Nephron (organoid): ENCODE measurements at regions not wholly inside any gene's neighbourhood (a gene's known extent, or its start where the extent isn't known, plus 50 kb on each side); places are given as distances from the start of the nearest gene placed in this dataset.

Experiments
- H3K27ac Mint-ChIP-seq, 3 experiments: 2 replicates each; pipeline ENCODE4 v1.8.0; 2020; ENCODE audit warnings: mixed read lengths in 3 of 3, mild to moderate bottlenecking in 2 of 3, moderate library complexity in 1 of 3
- H3K27me3 Mint-ChIP-seq: 2 replicates; pipeline ENCODE4 v1.8.0; 2021; ENCODE audit warnings: low read depth, mild to moderate bottlenecking, moderate library complexity, mixed read lengths
- H3K36me3 Mint-ChIP-seq: 2 replicates; pipeline ENCODE4 v1.8.0; 2020; ENCODE audit warnings: low read depth, mixed read lengths
- H3K4me1 Mint-ChIP-seq: 2 replicates; pipeline ENCODE4 v1.8.0; 2020; ENCODE audit warnings: mixed read lengths
- H3K4me3 Mint-ChIP-seq, 3 experiments: 2 replicates each; pipeline ENCODE4 v1.8.0; 2020; ENCODE audit warnings: mild to moderate bottlenecking in 3 of 3, mixed read lengths in 3 of 3, moderate library complexity in 2 of 3
- H3K9me3 Mint-ChIP-seq: 2 replicates; pipeline ENCODE4 v1.8.0; 2020; ENCODE audit warnings: mixed read lengths
- TF ChIP-seq, protein P1 (sequence below), 3 experiments: fragments of 200-600 bp; sonication (generic); IDR thresholded peaks; one replicate each; pipeline ENCODE4 v1.5.0; 2021; ENCODE audit warnings: antibody characterized with exemption in 3 of 3; ENCODE audit not compliant: unreplicated experiment in 3 of 3

DNA sequence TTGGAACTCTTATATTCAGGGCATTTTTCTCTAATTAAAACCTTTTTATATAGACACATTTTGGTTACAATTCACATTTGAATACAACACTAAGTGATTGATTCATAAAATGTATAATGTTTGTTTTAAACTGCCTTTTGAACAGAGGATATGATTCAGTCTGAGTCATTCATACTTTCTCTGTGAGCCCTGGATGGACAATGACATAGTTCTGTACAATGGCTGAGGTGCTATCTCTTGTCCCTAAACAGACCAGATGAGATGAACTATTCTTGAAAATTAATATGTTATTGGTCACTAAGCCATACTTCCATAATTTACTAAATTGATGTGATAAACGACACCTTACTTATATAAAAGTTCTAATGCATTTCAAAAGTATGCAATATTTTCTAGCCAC lies 199.7 kb upstream of the ATXN7L3B start:
- no peak overlapping the region for H3K4me3 Mint-ChIP-seq
- no peaks in the 10 kb centered on the region for H3K36me3 Mint-ChIP-seq
- no peaks in the 10 kb centered on the region for H3K27me3 Mint-ChIP-seq
- no peaks in the 10 kb centered on the region for H3K9me3 Mint-ChIP-seq
- TF ChIP-seq, protein P1, sequence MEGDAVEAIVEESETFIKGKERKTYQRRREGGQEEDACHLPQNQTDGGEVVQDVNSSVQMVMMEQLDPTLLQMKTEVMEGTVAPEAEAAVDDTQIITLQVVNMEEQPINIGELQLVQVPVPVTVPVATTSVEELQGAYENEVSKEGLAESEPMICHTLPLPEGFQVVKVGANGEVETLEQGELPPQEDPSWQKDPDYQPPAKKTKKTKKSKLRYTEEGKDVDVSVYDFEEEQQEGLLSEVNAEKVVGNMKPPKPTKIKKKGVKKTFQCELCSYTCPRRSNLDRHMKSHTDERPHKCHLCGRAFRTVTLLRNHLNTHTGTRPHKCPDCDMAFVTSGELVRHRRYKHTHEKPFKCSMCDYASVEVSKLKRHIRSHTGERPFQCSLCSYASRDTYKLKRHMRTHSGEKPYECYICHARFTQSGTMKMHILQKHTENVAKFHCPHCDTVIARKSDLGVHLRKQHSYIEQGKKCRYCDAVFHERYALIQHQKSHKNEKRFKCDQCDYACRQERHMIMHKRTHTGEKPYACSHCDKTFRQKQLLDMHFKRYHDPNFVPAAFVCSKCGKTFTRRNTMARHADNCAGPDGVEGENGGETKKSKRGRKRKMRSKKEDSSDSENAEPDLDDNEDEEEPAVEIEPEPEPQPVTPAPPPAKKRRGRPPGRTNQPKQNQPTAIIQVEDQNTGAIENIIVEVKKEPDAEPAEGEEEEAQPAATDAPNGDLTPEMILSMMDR (IDR thresholded peaks at IDR 0.05; ENCODE audit: unreplicated experiment in 3 of 3) = no peak
- no peaks in the 10 kb centered on the region for H3K4me1 Mint-ChIP-seq
- H3K27ac Mint-ChIP-seq = no peak overlapping the region

DNA sequence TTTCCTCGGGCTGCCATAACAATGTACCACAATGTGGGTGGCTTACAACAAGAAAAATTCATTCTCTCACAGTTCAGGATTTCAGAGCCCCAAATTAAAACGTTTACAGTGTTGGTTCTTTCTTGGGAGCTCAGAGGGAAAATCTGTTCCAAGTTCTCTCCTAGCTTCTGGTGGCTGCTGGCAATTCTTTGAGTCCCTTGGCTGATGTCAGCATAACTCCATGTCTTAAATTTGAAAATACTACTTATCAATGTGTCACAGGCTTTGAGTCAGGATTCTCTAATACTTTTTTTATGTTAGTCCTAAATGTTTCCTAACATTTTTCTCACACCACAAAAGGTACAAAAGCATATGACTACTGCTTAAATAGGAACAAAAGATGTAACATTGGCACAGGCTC lies 198.4 kb upstream of the ATXN7L3B start:
- TF ChIP-seq, protein P1 (IDR thresholded peaks at IDR 0.05; ENCODE audit: unreplicated experiment in 3 of 3) = no peak
- H3K36me3 Mint-ChIP-seq = no peaks in the 10 kb centered on the region
- H3K27ac Mint-ChIP-seq = no peak overlapping the region
- H3K4me3 Mint-ChIP-seq = no peak overlapping the region
- H3K27me3 Mint-ChIP-seq = no peaks in the 10 kb centered on the region
- no peaks in the 10 kb centered on the region for H3K9me3 Mint-ChIP-seq
- no peaks in the 10 kb centered on the region for H3K4me1 Mint-ChIP-seq

DNA sequence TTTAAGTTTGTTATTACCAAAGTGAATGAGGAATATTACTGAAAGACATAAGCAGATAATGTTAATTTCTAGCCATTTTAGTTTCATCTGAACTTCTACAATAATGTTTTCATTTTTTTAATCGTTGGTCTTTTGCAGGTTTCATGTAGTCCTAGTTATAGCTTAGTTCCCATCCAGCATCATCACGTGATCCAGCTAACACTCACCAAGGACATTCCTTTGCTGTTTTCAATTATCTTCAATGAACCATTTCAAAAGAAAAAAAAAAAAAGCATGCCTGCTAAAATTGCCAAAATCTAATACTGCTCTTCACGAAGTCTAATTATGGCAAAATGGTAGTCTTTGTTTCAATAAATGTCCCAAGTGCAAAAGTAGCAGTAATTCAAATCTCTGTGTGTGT lies 187.7 kb upstream of the ATXN7L3B start:
- Mint-ChIP-seq H3K27me3 (no peaks in the 10 kb centered on the region), H3K27ac (no peak overlapping the region), H3K36me3 (no peaks in the 10 kb centered on the region)

GRCh38 chr12:74365178-74365964 lies 172.3 kb upstream of the ATXN7L3B start:
- Mint-ChIP-seq H3K27me3 (no peaks in the 10 kb centered on the region), H3K9me3 (peaks cover 4% of the 10 kb centered on the region), H3K4me3 (no peak overlapping the region), H3K36me3 (no peaks in the 10 kb centered on the region), H3K27ac (no peak overlapping the region), H3K4me1 (no peaks in the 10 kb centered on the region)
- TF ChIP-seq, protein P1 (IDR thresholded peaks at IDR 0.05; ENCODE audit: unreplicated experiment in 3 of 3) = no peak

More for the DNA sequence above, 187.7 kb upstream of the ATXN7L3B start:
- no peaks in the 10 kb centered on the region for H3K4me1 Mint-ChIP-seq
- peaks cover 7% of the 10 kb centered on the region for H3K9me3 Mint-ChIP-seq
- no peak overlapping the region for H3K4me3 Mint-ChIP-seq
- TF ChIP-seq, protein P1 (IDR thresholded peaks at IDR 0.05; ENCODE audit: unreplicated experiment in 3 of 3) = no peak

DNA sequence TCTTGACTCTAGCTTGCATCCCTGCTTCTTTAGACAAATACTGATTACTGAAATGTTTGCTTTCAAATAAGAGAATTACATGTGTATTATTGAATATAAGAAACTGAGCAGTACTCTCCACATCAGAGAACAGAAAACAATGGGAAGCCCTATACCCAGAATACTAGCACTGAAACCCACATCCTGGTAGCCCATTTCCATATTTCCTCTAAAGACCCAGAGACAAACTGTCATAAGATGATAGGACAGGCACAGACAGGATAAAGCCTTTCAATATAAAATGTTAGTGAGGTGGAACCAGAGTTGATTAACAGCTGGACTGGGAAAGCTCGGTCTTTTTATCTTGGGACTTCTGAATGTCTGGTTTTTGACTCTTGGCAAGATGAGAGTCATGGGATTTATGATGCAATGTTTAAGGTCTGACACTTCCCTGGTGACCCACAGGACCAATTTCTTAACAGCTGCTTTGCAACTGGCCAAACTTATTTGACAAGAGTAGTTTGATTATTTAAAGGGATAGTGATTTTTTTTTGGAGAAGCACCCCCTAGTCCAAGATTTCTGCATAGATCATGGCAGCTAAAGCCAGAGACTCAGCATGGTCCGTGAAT lies 166.9 kb upstream of the ATXN7L3B start:
- Mint-ChIP-seq H3K4me3 (no peak overlapping the region), H3K4me1 (no peaks in the 10 kb centered on the region), H3K27me3 (no peaks in the 10 kb centered on the region), H3K9me3 (no peaks in the 10 kb centered on the region), H3K27ac (no peak overlapping the region), H3K36me3 (no peaks in the 10 kb centered on the region)
- TF ChIP-seq, protein P1 (IDR thresholded peaks at IDR 0.05; ENCODE audit: unreplicated experiment in 3 of 3) = no peak

GRCh38 chr12:74379114-74379513 lies 158.5 kb upstream of the ATXN7L3B start:
- no peak overlapping the region for H3K27ac Mint-ChIP-seq
- peaks cover 7% of the 10 kb centered on the region for H3K4me1 Mint-ChIP-seq
- no peaks in the 10 kb centered on the region for H3K9me3 Mint-ChIP-seq
- H3K27me3 Mint-ChIP-seq = no peaks in the 10 kb centered on the region
- H3K4me3 Mint-ChIP-seq = no peak overlapping the region
- no peaks in the 10 kb centered on the region for H3K36me3 Mint-ChIP-seq
- TF ChIP-seq, protein P1 (IDR thresholded peaks at IDR 0.05; ENCODE audit: unreplicated experiment in 3 of 3) = no peak
